Uterus (tissue), 3 donors: ENCODE measurements at regions not wholly inside any gene's neighbourhood (a gene's known extent, or its start where the extent isn't known, plus 50 kb on each side); places are given as distances from the start of the nearest gene placed in this dataset.

Experiments used
- DNase-seq, 2 donors: peaks; one replicate each; pipeline ENCODE4 v3.0.0-alpha.2; 2019 to 2020
- H3K27ac ChIP-seq, 2 donors: fragments of 200-600 bp; sonication (generic); 1 replicate in 1 of 2; 2 replicates in 1 of 2; pipeline ENCODE4 v1.5.1; 2016 to 2018
- H3K27me3 ChIP-seq, 2 donors: fragments of 200-600 bp; sonication (generic); one replicate each; pipeline ENCODE4 v1.5.1; 2018 to 2019; ENCODE audit warnings: control low read depth in 1 of 2
- H3K36me3 ChIP-seq, 2 donors: fragments of 200-600 bp; sonication (generic); one replicate each; pipeline ENCODE4 v1.5.1; 2019; ENCODE audit warnings: control low read depth in 1 of 2
- H3K4me1 ChIP-seq, 2 donors: fragments of 200-600 bp; sonication (generic); one replicate each; pipeline ENCODE4 v1.5.1; 2018 to 2019; ENCODE audit warnings: control low read depth in 1 of 2
- H3K4me3 ChIP-seq, 2 donors: fragments of 200-600 bp; sonication (generic); 1 replicate in 1 of 2; 2 replicates in 1 of 2; pipeline ENCODE4 v1.5.1; 2018 to 2019; ENCODE audit warnings: mild to moderate bottlenecking in 1 of 2
- H3K9me3 ChIP-seq, 2 donors: fragments of 200-600 bp; sonication (generic); one replicate each; pipeline ENCODE4 v1.5.1; 2019; ENCODE audit warnings: control low read depth in 1 of 2
- POLR2A ChIP-seq, 2 donors: fragments of 450-650 bp; IDR thresholded peaks; one replicate each; pipeline ENCODE4 v1.6.1; 2016; ENCODE audit warnings: antibody characterized with exemption in 2 of 2, mild to moderate bottlenecking in 1 of 2, moderate library complexity in 1 of 2
- intact Hi-C: fragments of 100-400 bp; cut with DNase I; formaldehyde crosslinking; loops from one replicate; pipeline ENCODE4 v1.15.1; 2023; ENCODE audit warnings: low total_unique reads
- TF ChIP-seq, protein P1 (sequence below), 4 experiments: fragments of 200-600 bp in 2 of 4; fragments of 450-650 bp in 2 of 4; sonication (generic) in 2 of 4; IDR thresholded peaks; one replicate each; pipeline ENCODE4 v1.5.1; 2016 to 2019; ENCODE audit warnings: antibody characterized with exemption in 4 of 4, mild to moderate bottlenecking in 2 of 4, moderate library complexity in 1 of 4
- donor health status: DM: yes; HTN: yes; CAD: no.

DNA sequence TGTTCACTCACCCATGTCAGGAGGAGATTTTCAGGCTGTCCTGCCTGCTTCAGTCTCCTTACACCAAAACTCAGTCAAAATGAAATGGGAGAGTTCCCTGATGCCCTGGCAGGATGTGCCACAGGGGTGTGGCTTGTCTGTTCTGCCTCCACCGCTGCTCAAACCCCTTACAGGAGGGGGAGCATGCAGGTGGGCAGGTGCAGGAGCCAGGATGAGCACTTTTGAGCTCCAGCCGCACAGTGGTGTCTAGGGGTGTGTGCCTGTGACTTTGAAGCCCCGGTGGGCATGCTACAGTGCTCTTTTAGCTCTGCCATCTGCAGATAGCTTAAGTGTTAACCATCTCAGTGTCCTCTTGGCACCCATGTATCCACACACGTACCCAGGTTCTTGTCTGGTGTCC is 71.9 kb upstream of the IPO5 start:
- H3K36me3 ChIP-seq = no peaks in the 10 kb centered on the region
- H3K27me3 ChIP-seq = no peaks in the 10 kb centered on the region
- intact Hi-C loops = no loop called here
- H3K9me3 ChIP-seq = no peaks in the 10 kb centered on the region
- no peak overlapping the region for H3K27ac ChIP-seq
- H3K4me3 ChIP-seq = no peak overlapping the region
- no peaks in the 10 kb centered on the region for H3K4me1 ChIP-seq
- no peak for TF ChIP-seq POLR2A (IDR thresholded peaks at IDR 0.05)
- TF ChIP-seq, protein P1, sequence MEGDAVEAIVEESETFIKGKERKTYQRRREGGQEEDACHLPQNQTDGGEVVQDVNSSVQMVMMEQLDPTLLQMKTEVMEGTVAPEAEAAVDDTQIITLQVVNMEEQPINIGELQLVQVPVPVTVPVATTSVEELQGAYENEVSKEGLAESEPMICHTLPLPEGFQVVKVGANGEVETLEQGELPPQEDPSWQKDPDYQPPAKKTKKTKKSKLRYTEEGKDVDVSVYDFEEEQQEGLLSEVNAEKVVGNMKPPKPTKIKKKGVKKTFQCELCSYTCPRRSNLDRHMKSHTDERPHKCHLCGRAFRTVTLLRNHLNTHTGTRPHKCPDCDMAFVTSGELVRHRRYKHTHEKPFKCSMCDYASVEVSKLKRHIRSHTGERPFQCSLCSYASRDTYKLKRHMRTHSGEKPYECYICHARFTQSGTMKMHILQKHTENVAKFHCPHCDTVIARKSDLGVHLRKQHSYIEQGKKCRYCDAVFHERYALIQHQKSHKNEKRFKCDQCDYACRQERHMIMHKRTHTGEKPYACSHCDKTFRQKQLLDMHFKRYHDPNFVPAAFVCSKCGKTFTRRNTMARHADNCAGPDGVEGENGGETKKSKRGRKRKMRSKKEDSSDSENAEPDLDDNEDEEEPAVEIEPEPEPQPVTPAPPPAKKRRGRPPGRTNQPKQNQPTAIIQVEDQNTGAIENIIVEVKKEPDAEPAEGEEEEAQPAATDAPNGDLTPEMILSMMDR (IDR thresholded peaks at IDR 0.05) = no peak
- no peak for DNase-seq

GRCh38 chr13:97883396-97883795 is 70.1 kb upstream of the IPO5 start:
- intact Hi-C loops = no loop called here
- no peak overlapping the region for H3K4me3 ChIP-seq
- no peak for DNase-seq
- H3K27me3 ChIP-seq = no peaks in the 10 kb centered on the region
- no peak for TF ChIP-seq POLR2A (IDR thresholded peaks at IDR 0.05)
- TF ChIP-seq, protein P1 (IDR thresholded peaks at IDR 0.05) = no peak
- H3K27ac ChIP-seq = no peak overlapping the region
- no peaks in the 10 kb centered on the region for H3K36me3 ChIP-seq
- no peaks in the 10 kb centered on the region for H3K9me3 ChIP-seq
- H3K4me1 ChIP-seq = no peaks in the 10 kb centered on the region

GRCh38 chr13:97884707-97885468 is 68.6 kb upstream of the IPO5 start:
- intact Hi-C loops = no loop called here
- Histone ChIP-seq H3K9me3 (no peaks in the 10 kb centered on the region), H3K4me1 (no peaks in the 10 kb centered on the region), H3K36me3 (no peaks in the 10 kb centered on the region), H3K27ac (no peak overlapping the region), H3K27me3 (no peaks in the 10 kb centered on the region), H3K4me3 (no peak overlapping the region)
- DNase-seq = no peak
- TF ChIP-seq POLR2A (IDR thresholded peaks at IDR 0.05) = no peak
- TF ChIP-seq, protein P1 (IDR thresholded peaks at IDR 0.05) = no peak

DNA sequence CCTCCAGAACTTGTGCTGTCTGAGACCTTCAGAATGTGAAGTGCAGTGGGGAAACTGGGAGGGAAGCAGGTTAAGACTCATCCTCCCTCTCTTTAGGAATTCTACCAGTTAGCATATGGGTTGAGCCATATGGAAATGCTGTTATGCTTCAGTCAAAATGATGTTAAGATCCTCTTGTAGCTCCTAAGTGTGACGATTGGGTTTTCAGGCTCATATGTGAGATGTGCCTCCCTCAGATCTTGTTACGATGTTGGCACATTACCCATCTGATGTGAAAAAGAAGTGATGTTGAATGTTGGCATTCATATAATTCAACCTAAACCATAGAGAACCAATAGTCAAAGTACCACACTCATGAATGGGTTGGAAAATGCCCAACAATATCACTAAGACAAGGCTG is 67.8 kb upstream of the IPO5 start:
- H3K9me3 ChIP-seq = no peaks in the 10 kb centered on the region

GRCh38 chr13:97889803-97890202 is 63.7 kb upstream of the IPO5 start:
- intact Hi-C loops = no loop called here
- Histone ChIP-seq H3K4me3 (no peak overlapping the region), H3K9me3 (no peaks in the 10 kb centered on the region), H3K27ac (no peak overlapping the region), H3K4me1 (no peaks in the 10 kb centered on the region), H3K36me3 (no peaks in the 10 kb centered on the region), H3K27me3 (no peaks in the 10 kb centered on the region)
- TF ChIP-seq, protein P1 (IDR thresholded peaks at IDR 0.05) = no peak
- TF ChIP-seq POLR2A (IDR thresholded peaks at IDR 0.05) = no peak
- DNase-seq = no peak

More for the DNA sequence above, 67.8 kb upstream of the IPO5 start:
- H3K4me3 ChIP-seq = no peak overlapping the region
- TF ChIP-seq, protein P1 (IDR thresholded peaks at IDR 0.05) = no peak
- no peak for TF ChIP-seq POLR2A (IDR thresholded peaks at IDR 0.05)
- DNase-seq = no peak
- H3K27me3 ChIP-seq = no peaks in the 10 kb centered on the region
- no peaks in the 10 kb centered on the region for H3K4me1 ChIP-seq
- H3K27ac ChIP-seq = no peak overlapping the region
- intact Hi-C loops = no loop called here
- no peaks in the 10 kb centered on the region for H3K36me3 ChIP-seq
